ENCODE measurements at regions not wholly inside any gene's neighbourhood (a gene's known extent, or its start where the extent isn't known, plus 50 kb on each side); places are given as distances from the start of the nearest gene placed in this dataset.

GRCh38 chr1:199083680-199084079 is 444.8 kb downstream of the PTPRC start:
- Mint-ChIP-seq H3K27me3 (ENCODE audit: insufficient read depth, unreplicated experiment) (peaks cover 7% of the 10 kb centered on the region), H3K36me3 (ENCODE audit: insufficient read depth, unreplicated experiment) (no peaks in the 10 kb centered on the region), H3K4me1 (ENCODE audit: low read depth, unreplicated experiment) (no peaks in the 10 kb centered on the region), H3K9me3 (ENCODE audit: unreplicated experiment) (no peaks in the 10 kb centered on the region), H3K4me3 (ENCODE audit: unreplicated experiment) (no peak overlapping the region), H3K27ac (ENCODE audit: unreplicated experiment) (no peak overlapping the region)
- DNase-seq = no peak
- Histone ChIP-seq H3K9me3 (no peaks in the 10 kb centered on the region), H3K36me3 (ENCODE audit: control insufficient read depth, insufficient read depth, low read length) (no peaks in the 10 kb centered on the region; the same call in 1 of the 2 replicates), H3K4me1 (no peaks in the 10 kb centered on the region), H3K4me3 (ENCODE audit: low read depth, low read length) (no peak overlapping the region), H3K27me3 (replicated peaks; ENCODE audit: control insufficient read depth, insufficient read depth, low read length) (no peaks in the 10 kb centered on the region; the same call in 1 of the 2 replicates)
- no TSS peak for BruUV-seq (replicated peaks)
- intact Hi-C loops (cut with micrococcal nuclease; ENCODE audit: unreplicated experiment) = no loop called here
- ChIA-PET POLR2A (no interaction called here), CTCF (no interaction called here)
- no peak for TF ChIP-seq CTCF (IDR thresholded peaks at IDR 0.05; ENCODE audit: insufficient read depth in 1 of 2, low read depth in 1 of 2, low read length in 1 of 2, severe bottlenecking in 1 of 2, unreplicated experiment in 1 of 2)

GRCh38 chr1:199084293-199084692 is 445.5 kb downstream of the PTPRC start:
- ChIA-PET CTCF (no interaction called here), POLR2A (no interaction called here)
- no peaks in the 10 kb centered on the region for H3K36me3 Mint-ChIP-seq (ENCODE audit: insufficient read depth, unreplicated experiment)
- DNase-seq = no peak
- H3K9me3 Mint-ChIP-seq (ENCODE audit: unreplicated experiment) = no peaks in the 10 kb centered on the region
- H3K4me1 Mint-ChIP-seq (ENCODE audit: low read depth, unreplicated experiment) = no peaks in the 10 kb centered on the region
- H3K4me3 ChIP-seq (ENCODE audit: low read depth, low read length) = no peak overlapping the region
- H3K9me3 ChIP-seq = no peaks in the 10 kb centered on the region
- BruUV-seq (replicated peaks) = no TSS peak
- H3K4me1 ChIP-seq = no peaks in the 10 kb centered on the region
- H3K4me3 Mint-ChIP-seq (ENCODE audit: unreplicated experiment) = no peak overlapping the region
- no peak for TF ChIP-seq CTCF (IDR thresholded peaks at IDR 0.05; ENCODE audit: insufficient read depth in 1 of 2, low read depth in 1 of 2, low read length in 1 of 2, severe bottlenecking in 1 of 2, unreplicated experiment in 1 of 2)
- H3K27me3 Mint-ChIP-seq (ENCODE audit: insufficient read depth, unreplicated experiment) = peaks cover 7% of the 10 kb centered on the region
- no peak overlapping the region for H3K27ac Mint-ChIP-seq (ENCODE audit: unreplicated experiment)
- no peaks in the 10 kb centered on the region; the same call in 1 of the 2 replicates for H3K27me3 ChIP-seq (replicated peaks; ENCODE audit: control insufficient read depth, insufficient read depth, low read length)
- intact Hi-C loops (cut with micrococcal nuclease; ENCODE audit: unreplicated experiment) = no loop called here
- H3K36me3 ChIP-seq (ENCODE audit: control insufficient read depth, insufficient read depth, low read length) = no peaks in the 10 kb centered on the region; the same call in 1 of the 2 replicates

- H3K9me3 ChIP-seq = no peaks in the 10 kb centered on the region
- ChIA-PET POLR2A (no interaction called here), CTCF (no interaction called here)
- no peaks in the 10 kb centered on the region for H3K36me3 Mint-ChIP-seq (ENCODE audit: insufficient read depth, unreplicated experiment)
- H3K27me3 Mint-ChIP-seq (ENCODE audit: insufficient read depth, unreplicated experiment) = peaks cover 3% of the 10 kb centered on the region
- TF ChIP-seq CTCF (IDR thresholded peaks at IDR 0.05; ENCODE audit: insufficient read depth in 1 of 2, low read depth in 1 of 2, low read length in 1 of 2, severe bottlenecking in 1 of 2, unreplicated experiment in 1 of 2) = no peak
- no peak overlapping the region for H3K4me3 ChIP-seq (ENCODE audit: low read depth, low read length)
- no TSS peak for BruUV-seq (replicated peaks)
- H3K36me3 ChIP-seq (ENCODE audit: control insufficient read depth, insufficient read depth, low read length) = no peaks in the 10 kb centered on the region; the same call in 1 of the 2 replicates
- DNase-seq = no peak
- no peaks in the 10 kb centered on the region; the same call in 1 of the 2 replicates for H3K27me3 ChIP-seq (replicated peaks; ENCODE audit: control insufficient read depth, insufficient read depth, low read length)
- intact Hi-C loops (cut with micrococcal nuclease; ENCODE audit: unreplicated experiment) = no loop called here
- no peaks in the 10 kb centered on the region for H3K4me1 ChIP-seq
- H3K4me1 Mint-ChIP-seq (ENCODE audit: low read depth, unreplicated experiment) = no peaks in the 10 kb centered on the region
- H3K27ac Mint-ChIP-seq (ENCODE audit: unreplicated experiment) = no peak overlapping the region
- no peaks in the 10 kb centered on the region for H3K9me3 Mint-ChIP-seq (ENCODE audit: unreplicated experiment)
- no peak overlapping the region for H3K4me3 Mint-ChIP-seq (ENCODE audit: unreplicated experiment)
Measured at GRCh38 chr1:199085903-199086302, 447.1 kb downstream of the PTPRC start.

All from Caco-2 (cell line).